HL-60 (cell line): ENCODE measurements at regions not wholly inside any gene's neighbourhood (a gene's known extent, or its start where the extent isn't known, plus 50 kb on each side); places are given as distances from the start of the nearest gene placed in this dataset.

Experiments used
- DNase-seq, 2 experiments: peaks; one replicate each; pipeline ENCODE4 v3.0.0-alpha.2; 2010 to 2020; ENCODE audit warnings: low read depth in 1 of 2, low spot score in 1 of 2
- H3K27ac ChIP-seq: fragments of 250-450 bp; sonication (Bioruptor Pico); replicated peaks from 2 replicates; pipeline ENCODE4 v1.5.1; 2020; ENCODE audit warnings: mild to moderate bottlenecking, moderate library complexity
- H3K27me3 ChIP-seq: fragments of 250-450 bp; sonication (Bioruptor Pico); 2 replicates; pipeline ENCODE4 v1.5.1; 2021; ENCODE audit warnings: mild to moderate bottlenecking, moderate library complexity; ENCODE audit not compliant: insufficient read depth, poor library complexity, severe bottlenecking
- H3K4me3 ChIP-seq: replicated peaks from 2 replicates; pipeline ENCODE4 v1.5.1; 2011; ENCODE audit warnings: mild to moderate bottlenecking, control low read depth, low read length; ENCODE audit not compliant: insufficient read depth
- CTCF ChIP-seq: IDR thresholded peaks from one replicate; pipeline ENCODE4 v1.5.1; 2011; ENCODE audit warnings: low read length, control low read depth, inconsistent platforms; ENCODE audit not compliant: insufficient read depth
- GABPA ChIP-seq: IDR thresholded peaks from 2 replicates; pipeline ENCODE4 v1.6.1; 2012; ENCODE audit warnings: low read depth
- POLR2AphosphoS5 ChIP-seq: IDR thresholded peaks from 2 replicates; pipeline ENCODE4 v1.6.1; 2012; ENCODE audit warnings: low read depth
- REST ChIP-seq: IDR thresholded peaks from 2 replicates; pipeline ENCODE4 v1.6.1; 2012; ENCODE audit warnings: low read depth; ENCODE audit not compliant: insufficient replicate concordance
- SPI1 ChIP-seq: IDR thresholded peaks from 2 replicates; pipeline ENCODE4 v1.6.1; 2012; ENCODE audit warnings: low read depth, mild to moderate bottlenecking, borderline replicate concordance

DNA sequence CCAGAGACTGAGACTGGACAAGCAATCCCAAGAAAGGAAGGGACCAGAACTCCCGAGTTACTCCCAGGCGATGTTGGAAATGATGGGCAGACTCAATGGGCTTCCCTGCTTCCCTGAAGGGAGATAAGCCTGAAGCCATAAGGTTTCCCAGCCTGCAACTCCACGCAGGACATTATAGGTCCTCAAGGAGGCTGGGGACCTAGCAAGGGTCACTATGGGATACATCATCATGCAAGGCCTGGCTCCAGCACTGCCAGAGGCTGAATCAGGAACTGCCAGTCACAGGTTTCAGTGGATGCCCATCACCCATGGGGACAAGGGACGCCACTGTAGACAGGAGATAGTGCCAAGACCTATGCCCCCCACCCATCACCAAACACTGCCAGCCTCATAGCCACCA, 338.7 kb downstream of the IRS2 start:
- H3K27me3 ChIP-seq: no peaks in the 10 kb centered on the region
- no peak for DNase-seq
- TF ChIP-seq GABPA (no peak), CTCF (no peak), POLR2AphosphoS5 (no peak), SPI1 (no peak), REST (no peak)
- H3K27ac ChIP-seq: no peak overlapping the region
- H3K4me3 ChIP-seq: no peak overlapping the region

DNA sequence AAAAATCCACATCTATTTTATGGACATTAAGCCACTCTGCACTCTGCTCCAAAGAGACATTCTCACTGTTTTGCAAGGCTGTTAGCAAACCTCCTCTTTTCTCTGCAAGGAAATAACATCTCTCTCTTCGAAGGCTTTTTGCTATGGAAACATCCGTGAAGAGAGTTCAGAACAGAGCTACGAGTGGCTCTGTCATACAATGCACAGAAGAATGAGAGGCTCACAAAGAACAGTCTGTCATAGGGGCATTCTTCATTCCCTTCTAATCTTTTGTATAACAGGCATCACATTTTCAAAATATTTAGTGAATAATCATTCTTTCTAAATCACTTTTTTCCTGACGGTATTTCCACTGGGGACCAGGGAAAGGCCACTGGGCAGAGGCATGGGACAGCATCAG, 346.1 kb downstream of the IRS2 start:
- Histone ChIP-seq H3K4me3 (no peak overlapping the region), H3K27me3 (no peaks in the 10 kb centered on the region), H3K27ac (no peak overlapping the region)
- no peak for DNase-seq
- TF ChIP-seq SPI1: no peak
- TF ChIP-seq GABPA: no peak
- TF ChIP-seq POLR2AphosphoS5: no peak
- TF ChIP-seq REST: no peak
- TF ChIP-seq CTCF: no peak

DNA sequence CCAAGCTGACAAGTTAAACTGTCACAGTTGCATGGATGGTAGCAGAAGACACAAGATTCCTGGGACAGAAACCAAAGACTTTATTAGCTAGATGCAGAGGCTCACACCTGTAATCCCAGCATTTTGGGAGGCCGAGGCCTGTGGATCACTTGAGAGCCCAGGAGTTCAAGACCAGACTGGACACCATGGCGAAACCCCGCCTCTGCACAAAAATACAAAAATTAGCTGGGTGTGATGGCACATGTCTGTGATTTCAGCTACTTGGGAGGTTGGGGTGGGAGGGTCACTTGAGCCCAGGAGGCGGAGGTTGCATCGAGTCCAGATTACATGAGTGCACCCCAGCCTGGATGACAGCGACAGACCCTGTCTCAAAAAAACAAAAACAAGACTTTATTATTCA, 346.6 kb downstream of the IRS2 start:
- Histone ChIP-seq H3K27me3 (no peaks in the 10 kb centered on the region), H3K27ac (no peak overlapping the region), H3K4me3 (no peak overlapping the region)
- DNase-seq: no peak
- no peak for TF ChIP-seq SPI1
- no peak for TF ChIP-seq REST
- no peak for TF ChIP-seq CTCF
- TF ChIP-seq GABPA: no peak
- no peak for TF ChIP-seq POLR2AphosphoS5
